ENCODE measurements at regions not wholly inside any gene's neighbourhood (a gene's known extent, or its start where the extent isn't known, plus 50 kb on each side); places are given as distances from the start of the nearest gene placed in this dataset.

- no peak for TF ChIP-seq POLR2A (IDR thresholded peaks at IDR 0.05)
- no peak for TF ChIP-seq CTCF (IDR thresholded peaks at IDR 0.05)
Observed at GRCh38 chr2:160911258-160911657, 249.0 kb upstream of the TANK start.
